Prostate gland (tissue), 2 donors: ENCODE measurements at regions not wholly inside any gene's neighbourhood (a gene's known extent, or its start where the extent isn't known, plus 50 kb on each side); places are given as distances from the start of the nearest gene placed in this dataset.
"Not testable (repeated sequence)": the region's sequence is repeated elsewhere in the genome, so short reads cannot be mapped to it uniquely, and the experiment has no call there.

ENCODE experiments used
- POLR2A ChIP-seq: fragments of 450-650 bp; IDR thresholded peaks from one replicate; pipeline ENCODE4 v1.6.1; 2016; ENCODE audit warnings: antibody characterized with exemption, mild to moderate bottlenecking
- TF ChIP-seq, protein P1 (sequence below), 4 experiments: fragments of 200-600 bp in 2 of 4; fragments of 450-650 bp in 2 of 4; sonication (generic) in 2 of 4; IDR thresholded peaks; 1 replicate in 3 of 4; 2 replicates in 1 of 4; pipeline ENCODE4 v1.5.1; 2016 to 2019; ENCODE audit warnings: antibody characterized with exemption in 4 of 4, mild to moderate bottlenecking in 2 of 4, moderate library complexity in 2 of 4

DNA sequence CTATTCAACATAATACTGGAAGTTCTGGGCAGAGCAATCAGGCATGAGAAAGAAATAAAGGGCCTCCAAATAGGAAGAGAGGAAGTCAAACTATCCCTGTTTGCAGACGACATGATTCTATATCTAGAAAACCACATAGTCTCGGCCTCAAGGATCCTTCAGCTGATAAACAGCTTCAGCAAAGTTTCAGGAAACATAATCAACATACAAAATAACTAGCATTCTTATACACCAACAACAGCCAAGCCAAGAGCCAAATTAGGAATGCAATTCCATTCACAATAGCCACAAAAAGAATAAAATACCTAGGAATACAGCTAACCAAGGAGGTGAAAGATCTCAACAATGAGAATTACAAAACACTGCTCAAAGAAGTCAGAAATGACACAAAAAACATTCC lies 287.8 kb upstream of the NCAM1 start:
- not testable (repeated sequence) for TF ChIP-seq POLR2A
- TF ChIP-seq, protein P1, sequence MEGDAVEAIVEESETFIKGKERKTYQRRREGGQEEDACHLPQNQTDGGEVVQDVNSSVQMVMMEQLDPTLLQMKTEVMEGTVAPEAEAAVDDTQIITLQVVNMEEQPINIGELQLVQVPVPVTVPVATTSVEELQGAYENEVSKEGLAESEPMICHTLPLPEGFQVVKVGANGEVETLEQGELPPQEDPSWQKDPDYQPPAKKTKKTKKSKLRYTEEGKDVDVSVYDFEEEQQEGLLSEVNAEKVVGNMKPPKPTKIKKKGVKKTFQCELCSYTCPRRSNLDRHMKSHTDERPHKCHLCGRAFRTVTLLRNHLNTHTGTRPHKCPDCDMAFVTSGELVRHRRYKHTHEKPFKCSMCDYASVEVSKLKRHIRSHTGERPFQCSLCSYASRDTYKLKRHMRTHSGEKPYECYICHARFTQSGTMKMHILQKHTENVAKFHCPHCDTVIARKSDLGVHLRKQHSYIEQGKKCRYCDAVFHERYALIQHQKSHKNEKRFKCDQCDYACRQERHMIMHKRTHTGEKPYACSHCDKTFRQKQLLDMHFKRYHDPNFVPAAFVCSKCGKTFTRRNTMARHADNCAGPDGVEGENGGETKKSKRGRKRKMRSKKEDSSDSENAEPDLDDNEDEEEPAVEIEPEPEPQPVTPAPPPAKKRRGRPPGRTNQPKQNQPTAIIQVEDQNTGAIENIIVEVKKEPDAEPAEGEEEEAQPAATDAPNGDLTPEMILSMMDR (IDR thresholded peaks at IDR 0.05), result not testable (repeated sequence)
